ENCODE measurements at regions not wholly inside any gene's neighbourhood (a gene's known extent, or its start where the extent isn't known, plus 50 kb on each side); places are given as distances from the start of the nearest gene placed in this dataset.

DNA sequence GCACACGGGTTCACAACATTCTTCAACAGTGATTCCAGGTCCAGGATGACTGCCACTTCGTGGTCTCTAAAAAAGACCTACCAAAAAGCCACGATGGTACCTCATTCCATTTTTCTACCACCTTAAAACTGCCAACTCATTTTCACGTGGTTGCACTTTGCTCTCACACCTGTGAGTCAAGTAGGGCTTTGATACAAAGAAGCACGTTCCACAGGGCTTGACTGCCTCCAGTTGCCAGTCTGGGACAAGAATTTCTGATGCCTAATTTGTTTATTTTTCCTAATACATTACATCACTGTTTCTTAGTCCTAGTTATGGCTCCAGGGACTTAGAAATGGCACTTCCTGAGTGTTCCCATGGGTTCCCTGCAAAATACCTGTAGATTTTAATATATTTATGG, 911.6 kb upstream of the EEF2KMT start:
- no peak for TF ChIP-seq EZH2 (IDR thresholded peaks at IDR 0.05; ENCODE audit: low read depth, unreplicated experiment)
- TF ChIP-seq, protein P1, sequence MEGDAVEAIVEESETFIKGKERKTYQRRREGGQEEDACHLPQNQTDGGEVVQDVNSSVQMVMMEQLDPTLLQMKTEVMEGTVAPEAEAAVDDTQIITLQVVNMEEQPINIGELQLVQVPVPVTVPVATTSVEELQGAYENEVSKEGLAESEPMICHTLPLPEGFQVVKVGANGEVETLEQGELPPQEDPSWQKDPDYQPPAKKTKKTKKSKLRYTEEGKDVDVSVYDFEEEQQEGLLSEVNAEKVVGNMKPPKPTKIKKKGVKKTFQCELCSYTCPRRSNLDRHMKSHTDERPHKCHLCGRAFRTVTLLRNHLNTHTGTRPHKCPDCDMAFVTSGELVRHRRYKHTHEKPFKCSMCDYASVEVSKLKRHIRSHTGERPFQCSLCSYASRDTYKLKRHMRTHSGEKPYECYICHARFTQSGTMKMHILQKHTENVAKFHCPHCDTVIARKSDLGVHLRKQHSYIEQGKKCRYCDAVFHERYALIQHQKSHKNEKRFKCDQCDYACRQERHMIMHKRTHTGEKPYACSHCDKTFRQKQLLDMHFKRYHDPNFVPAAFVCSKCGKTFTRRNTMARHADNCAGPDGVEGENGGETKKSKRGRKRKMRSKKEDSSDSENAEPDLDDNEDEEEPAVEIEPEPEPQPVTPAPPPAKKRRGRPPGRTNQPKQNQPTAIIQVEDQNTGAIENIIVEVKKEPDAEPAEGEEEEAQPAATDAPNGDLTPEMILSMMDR (conservative IDR thresholded peaks at IDR 0.05; ENCODE audit: low read depth in 2 of 2): no peak
- TF ChIP-seq POLR2AphosphoS5 (IDR thresholded peaks at IDR 0.05; ENCODE audit: low read depth): no peak
- no peak for TF ChIP-seq EZH2phosphoT487 (IDR thresholded peaks at IDR 0.05; ENCODE audit: unreplicated experiment)
